ENCODE measurements at regions not wholly inside any gene's neighbourhood (a gene's known extent, or its start where the extent isn't known, plus 50 kb on each side); places are given as distances from the start of the nearest gene placed in this dataset.

GRCh38 chr15:46275701-46276100 lies 640.9 kb downstream of the SQOR start:
- TF ChIP-seq CTCF (conservative IDR thresholded peaks at IDR 0.05; ENCODE audit: low read depth, low read length), result no peak
- TF ChIP-seq EZH2 (IDR thresholded peaks at IDR 0.05; ENCODE audit: borderline replicate concordance, low read depth, low read length, poor library complexity, severe bottlenecking), result no peak
